HG03280 (cell line): ENCODE measurements at regions not wholly inside any gene's neighbourhood (a gene's known extent, or its start where the extent isn't known, plus 50 kb on each side); places are given as distances from the start of the nearest gene placed in this dataset.
A peak's percentile ranks its signal among the peaks of the same experiment; 100 is the strongest.

Experiments
- ATAC-seq: cut with Tn5 transposase; IDR thresholded peaks from one replicate; pipeline ENCODE4 v1.9.1; 2021; ENCODE audit warnings: mild to moderate bottlenecking, moderate library complexity; ENCODE audit not compliant: unreplicated experiment

DNA sequence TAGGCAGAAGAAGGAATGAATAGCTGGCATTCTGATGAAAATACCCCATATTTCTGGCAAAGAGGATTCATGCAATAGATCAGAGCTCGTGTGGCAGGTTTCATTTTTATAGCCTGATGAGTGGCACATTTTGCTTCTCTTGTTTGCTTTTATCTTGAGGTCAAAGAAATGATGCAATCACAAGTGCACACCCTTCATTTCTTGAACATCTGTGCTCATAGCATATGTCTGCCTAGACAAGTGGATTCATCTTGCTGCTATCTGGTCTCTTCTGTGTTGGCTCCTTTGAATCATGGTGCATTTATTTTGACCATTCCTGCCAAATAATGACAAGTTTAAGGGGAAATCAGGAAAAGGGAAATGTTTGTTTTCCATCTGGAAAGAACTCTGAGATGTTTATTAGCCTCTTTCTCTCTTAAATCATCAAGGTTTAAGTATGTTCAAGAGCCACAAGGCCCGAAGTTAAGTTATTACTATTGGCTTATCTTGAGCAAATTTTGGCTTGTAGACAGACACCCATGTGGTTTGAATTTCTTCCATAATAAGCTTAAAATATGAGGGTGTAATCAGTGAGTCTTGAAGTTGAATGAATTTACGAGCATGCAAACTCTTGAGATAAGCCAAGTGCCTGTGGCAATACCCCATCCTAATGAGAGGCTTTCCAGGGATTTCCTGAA is 59.3 kb upstream of the HS3ST1 start:
- ATAC-seq, result no peak

DNA sequence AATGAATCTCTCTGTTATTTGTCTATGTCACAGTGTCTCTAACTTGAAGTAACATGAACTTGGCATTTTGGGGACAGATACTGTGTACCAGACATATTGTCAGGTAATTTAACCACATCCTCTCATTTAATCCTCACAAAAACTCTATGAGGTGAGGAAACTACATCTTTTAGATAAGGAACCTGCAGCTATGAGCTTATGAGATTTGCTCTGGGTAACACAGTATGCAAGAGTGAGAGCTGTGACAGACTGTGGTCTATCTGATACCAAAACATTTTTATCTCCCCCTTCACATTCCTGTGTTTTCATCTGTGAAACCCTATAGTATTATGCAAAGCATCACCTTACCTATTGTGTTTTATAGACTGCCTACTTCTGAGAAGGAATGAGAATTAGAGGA is 58.4 kb upstream of the HS3ST1 start:
- no peak for ATAC-seq

DNA sequence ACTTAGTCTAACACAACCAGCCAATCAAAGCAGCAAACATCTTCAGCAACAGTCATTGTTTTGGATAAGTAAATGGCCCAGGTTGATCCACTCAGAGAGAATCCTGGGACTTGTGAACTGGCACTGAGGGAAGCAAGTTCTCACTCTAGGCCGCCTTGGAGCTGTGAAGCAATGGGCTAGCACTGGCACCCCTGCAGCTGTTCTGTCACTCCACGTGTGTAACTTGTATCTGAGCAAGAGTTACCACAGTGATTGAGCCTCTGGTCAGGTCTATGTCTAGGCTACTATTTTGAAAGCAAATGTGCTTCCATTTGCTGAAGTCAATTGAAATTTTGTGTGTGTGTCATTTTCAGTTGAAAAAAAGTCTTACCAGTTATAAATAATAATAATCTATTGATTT is 57.2 kb upstream of the HS3ST1 start:
- ATAC-seq, result no peak

DNA sequence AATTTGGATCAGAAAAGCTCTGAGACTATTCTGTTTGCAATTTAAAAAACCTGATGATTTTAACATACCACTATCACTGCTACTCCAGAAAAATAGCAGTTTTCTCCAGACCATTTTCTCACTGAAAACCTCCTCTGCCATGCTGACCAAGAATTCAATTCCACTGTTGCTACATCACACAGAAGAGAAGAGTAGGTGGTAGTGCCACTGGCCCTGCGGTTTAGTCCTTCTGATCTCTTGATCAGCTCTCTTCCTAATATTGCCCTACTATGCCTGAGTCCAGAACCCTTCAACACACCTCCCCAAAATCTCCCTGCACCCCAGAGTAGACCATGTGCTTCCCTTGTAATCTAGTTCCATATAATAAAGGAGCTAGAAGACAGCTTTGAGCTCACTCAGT is 55.8 kb upstream of the HS3ST1 start:
- ATAC-seq, result no peak

DNA sequence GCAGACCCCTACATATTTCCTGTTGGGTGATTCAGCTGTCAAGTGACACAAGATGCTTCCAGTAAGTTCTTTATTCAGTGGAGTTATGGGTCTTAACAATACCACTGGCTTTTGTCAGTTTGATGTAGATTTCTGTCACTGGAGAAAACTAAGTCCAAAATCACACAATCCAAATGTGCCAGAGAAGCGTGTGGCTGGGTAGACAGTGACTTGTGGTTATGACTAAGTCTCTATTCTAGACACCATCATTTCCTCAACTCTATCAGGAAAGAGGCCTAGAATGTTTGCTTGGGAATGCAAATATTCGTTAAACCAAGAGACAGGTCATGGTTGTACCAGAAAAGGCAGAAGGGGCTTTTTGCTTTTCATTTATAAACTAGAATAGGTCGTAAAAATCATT is 54.4 kb upstream of the HS3ST1 start:
- no peak for ATAC-seq

DNA sequence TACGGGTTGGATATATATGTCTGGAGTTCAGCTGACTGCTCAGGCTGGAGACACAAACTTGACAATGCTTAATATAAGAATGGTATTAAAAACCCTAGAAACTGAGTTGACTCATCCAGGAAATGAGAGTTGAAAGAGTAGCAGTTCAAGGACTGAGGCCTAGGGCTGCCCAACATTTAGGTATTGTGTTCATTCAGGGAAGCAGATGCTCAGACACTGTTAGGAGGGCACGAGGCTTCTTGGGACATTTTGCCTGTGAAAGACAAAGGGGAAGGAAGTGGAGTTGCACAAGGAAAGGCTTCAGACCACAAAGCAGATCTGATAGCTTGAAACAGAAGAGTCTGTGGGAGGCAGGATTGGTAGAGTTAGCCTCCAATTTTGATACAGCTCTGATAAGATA is 52.0 kb upstream of the HS3ST1 start:
- ATAC-seq, result peak; percentile 73
